Neural cell (in vitro differentiated cells): ENCODE measurements at regions not wholly inside any gene's neighbourhood (a gene's known extent, or its start where the extent isn't known, plus 50 kb on each side); places are given as distances from the start of the nearest gene placed in this dataset.
A peak's percentile ranks its signal among the peaks of the same experiment; 100 is the strongest.

Experiments used
- H2AFZ ChIP-seq: fragments of 200-600, 300-800 bp; sonication (generic), shearing (Covaris generic); 2 replicates; pipeline ENCODE4 v1.6.0; 2014; ENCODE audit warnings: low read depth, mild to moderate bottlenecking, antibody characterized with exemption, low read length, moderate library complexity
- H3F3A ChIP-seq: fragments of 200-600 bp; shearing (Covaris generic); 2 replicates; pipeline ENCODE4 v1.6.1; 2016; ENCODE audit warnings: mild to moderate bottlenecking, moderate library complexity, mixed read lengths, antibody characterized with exemption, low read length; ENCODE audit not compliant: insufficient read depth, poor library complexity, severe bottlenecking
- H3K27ac ChIP-seq: fragments of 200-600, 300-800 bp; sonication (generic), shearing (Covaris generic); 2 replicates; pipeline ENCODE4 v1.5.1; 2014; ENCODE audit warnings: mild to moderate bottlenecking, low read length, moderate library complexity
- H3K27me3 ChIP-seq: fragments of 300-800, 200-600 bp; sonication (generic), shearing (Covaris generic); 2 replicates; pipeline ENCODE4 v1.6.0; 2014; ENCODE audit warnings: mild to moderate bottlenecking, low read depth, low read length, moderate library complexity; ENCODE audit not compliant: insufficient read depth
- H3K36me3 ChIP-seq: fragments of 300-800, 200-600 bp; sonication (generic), shearing (Covaris generic); 2 replicates; pipeline ENCODE4 v1.5.1; 2014; ENCODE audit warnings: mild to moderate bottlenecking, antibody characterized with exemption, low read length, moderate library complexity; ENCODE audit not compliant: insufficient read depth
- H3K4me2 ChIP-seq: fragments of 300-800, 200-600 bp; sonication (generic), shearing (Covaris generic); 2 replicates; pipeline ENCODE4 v1.6.0; 2014; ENCODE audit warnings: mild to moderate bottlenecking, low read length
- H3K4me3 ChIP-seq: fragments of 300-800, 200-600 bp; sonication (generic), shearing (Covaris generic); 2 replicates; pipeline ENCODE4 v1.5.1; 2014; ENCODE audit warnings: mild to moderate bottlenecking, low read length, moderate library complexity
- H3K79me2 ChIP-seq: fragments of 200-600 bp; shearing (Covaris generic); replicated peaks from 2 replicates; pipeline ENCODE4 v1.6.0; 2014; ENCODE audit warnings: mild to moderate bottlenecking, low read length, moderate library complexity; ENCODE audit not compliant: insufficient read depth
- H3K9ac ChIP-seq: fragments of 300-800, 200-600 bp; sonication (generic), shearing (Covaris generic); 2 replicates; pipeline ENCODE4 v1.6.1; 2016; ENCODE audit warnings: mild to moderate bottlenecking, low read length, mixed read lengths
- H3K9me2 ChIP-seq: fragments of 200-600 bp; shearing (Covaris generic); 2 replicates; pipeline ENCODE4 v1.6.1; 2016; ENCODE audit warnings: mild to moderate bottlenecking, low read length, mixed read lengths; ENCODE audit not compliant: insufficient read depth
- H3K9me3 ChIP-seq: fragments of 200-600, 300-800 bp; sonication (generic), shearing (Covaris generic); 2 replicates; pipeline ENCODE4 v1.6.1; 2016; ENCODE audit warnings: mild to moderate bottlenecking, mixed run types, low read length, moderate library complexity, mixed read lengths
- H4K20me1 ChIP-seq: fragments of 200-600 bp; shearing (Covaris generic); 2 replicates; pipeline ENCODE4 v1.6.1; 2016; ENCODE audit warnings: mild to moderate bottlenecking, mixed run types; ENCODE audit not compliant: insufficient read depth
- EP300 ChIP-seq: fragments of 450-650 bp; conservative IDR thresholded peaks from 2 replicates; pipeline ENCODE4 v1.6.1; 2014; ENCODE audit warnings: antibody characterized with exemption, mild to moderate bottlenecking, moderate library complexity; ENCODE audit not compliant: poor library complexity, severe bottlenecking
- EZH2 ChIP-seq: fragments of 200-600, 300-800 bp; shearing (Covaris generic), sonication (generic); IDR thresholded peaks from 2 replicates; pipeline ENCODE4 v1.6.1; 2014; ENCODE audit warnings: antibody characterized with exemption, low read length, borderline replicate concordance, mild to moderate bottlenecking; ENCODE audit not compliant: insufficient read depth, poor library complexity, severe bottlenecking
- MXI1 ChIP-seq: fragments of 450-650 bp; conservative IDR thresholded peaks from 2 replicates; pipeline ENCODE4 v1.6.1; 2014; ENCODE audit warnings: antibody characterized with exemption, mild to moderate bottlenecking; ENCODE audit not compliant: poor library complexity, severe bottlenecking
- POLR2AphosphoS5 ChIP-seq: IDR thresholded peaks from 2 replicates; pipeline ENCODE4 v1.6.1; 2012
- RAD21 ChIP-seq: fragments of 450-650 bp; conservative IDR thresholded peaks from 2 replicates; pipeline ENCODE4 v1.6.1; 2014; ENCODE audit warnings: antibody characterized with exemption, mild to moderate bottlenecking, moderate library complexity
- SMC3 ChIP-seq: fragments of 450-650 bp; conservative IDR thresholded peaks from 2 replicates; pipeline ENCODE4 v1.6.1; 2014; ENCODE audit warnings: antibody characterized with exemption, mild to moderate bottlenecking, moderate library complexity; ENCODE audit not compliant: poor library complexity
- TAF1 ChIP-seq: IDR thresholded peaks from 2 replicates; pipeline ENCODE4 v1.6.1; 2012; ENCODE audit warnings: low read depth
- TF ChIP-seq, protein P1 (sequence below): fragments of 450-650 bp; IDR thresholded peaks from 2 replicates; pipeline ENCODE4 v1.5.1; 2014; ENCODE audit warnings: antibody characterized with exemption, mild to moderate bottlenecking, moderate library complexity; ENCODE audit not compliant: poor library complexity, severe bottlenecking
- TF ChIP-seq, protein P2 (sequence below): IDR thresholded peaks from 2 replicates; pipeline ENCODE4 v1.6.1; 2012; ENCODE audit warnings: borderline replicate concordance

DNA sequence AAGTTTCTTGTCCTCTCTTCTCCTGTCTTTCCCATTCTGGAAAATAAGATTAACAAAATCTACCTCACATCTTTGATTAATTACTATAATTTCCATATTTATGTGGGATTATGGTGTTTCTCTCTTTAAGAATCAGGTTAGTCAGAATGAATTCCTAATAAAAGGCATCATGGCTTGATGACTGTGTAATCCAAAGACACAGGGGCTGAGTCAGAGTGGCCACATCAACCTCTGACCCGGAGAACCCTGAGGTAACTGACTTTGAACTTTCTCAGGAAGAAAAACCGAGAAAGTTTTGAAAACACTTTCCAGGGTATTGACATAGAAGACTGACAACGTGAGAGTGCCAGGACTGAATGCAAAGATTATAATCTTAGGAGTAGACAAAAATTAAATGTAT lies 170.3 kb upstream of the MCTP2 start:
- Histone ChIP-seq H3K79me2 (no peaks in the 10 kb centered on the region), H2AFZ (no peak overlapping the region)

DNA sequence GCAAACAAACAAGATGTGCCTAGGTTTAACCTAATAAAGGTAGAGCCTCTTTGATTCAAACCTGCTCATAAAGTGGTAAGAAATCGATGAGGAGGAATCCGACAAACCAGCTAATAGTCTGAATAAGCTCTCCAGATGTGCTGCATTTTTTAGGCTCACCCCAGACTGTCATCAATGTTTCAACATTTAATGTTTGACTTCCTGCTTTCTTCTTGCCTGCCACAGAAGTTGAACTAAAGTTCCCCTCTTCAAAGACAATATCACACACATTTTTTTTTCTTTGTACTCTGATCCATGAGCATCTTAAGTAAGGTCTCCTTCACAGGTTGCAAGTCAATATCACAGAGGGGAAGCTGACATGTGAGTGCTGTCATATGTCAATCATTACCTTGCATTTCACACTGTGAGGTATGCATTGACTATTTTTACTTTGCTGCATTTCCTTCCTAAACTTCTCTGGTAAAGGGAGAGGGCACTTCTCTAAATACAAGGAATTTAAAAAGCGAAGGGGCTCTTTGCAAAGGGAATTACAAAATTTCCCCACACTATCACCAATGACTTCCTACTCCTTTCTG lies 172.3 kb upstream of the MCTP2 start:
- Histone ChIP-seq H3K27me3 (no peaks in the 10 kb centered on the region), H3K79me2 (no peaks in the 10 kb centered on the region), H3F3A (no peaks in the 10 kb centered on the region), H3K9me2 (no peaks in the 10 kb centered on the region), H3K4me2 (no peak overlapping the region), H3K4me3 (no peak overlapping the region), H3K9ac (no peak overlapping the region), H2AFZ (no peak overlapping the region), H3K36me3 (no peaks in the 10 kb centered on the region), H4K20me1 (no peaks in the 10 kb centered on the region), H3K27ac (no peak overlapping the region), H3K9me3 (no peaks in the 10 kb centered on the region)
- TF ChIP-seq TAF1 (no peak), MXI1 (no peak), EP300 (peak; percentile 90), SMC3 (no peak), POLR2AphosphoS5 (peak; percentile 45)
- TF ChIP-seq, protein P1, sequence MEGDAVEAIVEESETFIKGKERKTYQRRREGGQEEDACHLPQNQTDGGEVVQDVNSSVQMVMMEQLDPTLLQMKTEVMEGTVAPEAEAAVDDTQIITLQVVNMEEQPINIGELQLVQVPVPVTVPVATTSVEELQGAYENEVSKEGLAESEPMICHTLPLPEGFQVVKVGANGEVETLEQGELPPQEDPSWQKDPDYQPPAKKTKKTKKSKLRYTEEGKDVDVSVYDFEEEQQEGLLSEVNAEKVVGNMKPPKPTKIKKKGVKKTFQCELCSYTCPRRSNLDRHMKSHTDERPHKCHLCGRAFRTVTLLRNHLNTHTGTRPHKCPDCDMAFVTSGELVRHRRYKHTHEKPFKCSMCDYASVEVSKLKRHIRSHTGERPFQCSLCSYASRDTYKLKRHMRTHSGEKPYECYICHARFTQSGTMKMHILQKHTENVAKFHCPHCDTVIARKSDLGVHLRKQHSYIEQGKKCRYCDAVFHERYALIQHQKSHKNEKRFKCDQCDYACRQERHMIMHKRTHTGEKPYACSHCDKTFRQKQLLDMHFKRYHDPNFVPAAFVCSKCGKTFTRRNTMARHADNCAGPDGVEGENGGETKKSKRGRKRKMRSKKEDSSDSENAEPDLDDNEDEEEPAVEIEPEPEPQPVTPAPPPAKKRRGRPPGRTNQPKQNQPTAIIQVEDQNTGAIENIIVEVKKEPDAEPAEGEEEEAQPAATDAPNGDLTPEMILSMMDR, result no peak

More for the DNA sequence above, 170.3 kb upstream of the MCTP2 start:
- Histone ChIP-seq H3K4me3 (no peak overlapping the region), H3K27me3 (no peaks in the 10 kb centered on the region), H3F3A (no peaks in the 10 kb centered on the region), H3K9me2 (no peaks in the 10 kb centered on the region), H3K27ac (no peak overlapping the region), H3K9ac (no peak overlapping the region), H3K4me2 (no peak overlapping the region), H3K9me3 (no peaks in the 10 kb centered on the region), H3K36me3 (no peaks in the 10 kb centered on the region), H4K20me1 (no peaks in the 10 kb centered on the region)
- no peak for TF ChIP-seq MXI1
- no peak for TF ChIP-seq RAD21

DNA sequence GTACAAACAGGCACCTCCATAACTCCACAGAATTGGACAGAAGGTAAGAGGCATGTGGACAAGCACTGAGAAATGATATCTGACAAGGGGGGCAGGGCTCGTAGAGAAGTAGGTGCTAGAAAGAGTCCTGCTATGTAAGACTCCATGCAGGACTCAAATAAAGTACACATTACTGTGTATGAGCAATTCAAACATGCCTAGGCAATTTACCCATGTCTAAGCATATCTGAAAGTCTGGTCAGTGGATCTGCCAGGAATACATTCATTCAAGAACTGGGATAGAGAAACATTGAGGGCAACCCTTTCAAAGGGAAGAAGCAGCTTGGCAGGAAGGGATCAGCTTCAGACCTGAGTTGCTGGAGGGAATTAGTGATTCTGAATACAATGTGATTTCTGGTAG lies 174.1 kb upstream of the MCTP2 start:
- H3K79me2 ChIP-seq, result no peaks in the 10 kb centered on the region
- H3K4me2 ChIP-seq, result no peak overlapping the region
- no peaks in the 10 kb centered on the region for H3F3A ChIP-seq
- H3K27ac ChIP-seq, result no peak overlapping the region
- TF ChIP-seq TAF1, result no peak
- no peak for TF ChIP-seq POLR2AphosphoS5
- no peak for TF ChIP-seq SMC3
- TF ChIP-seq, protein P1, result no peak
- no peak for TF ChIP-seq EZH2
- TF ChIP-seq MXI1, result no peak
- TF ChIP-seq EP300, result no peak
- no peak for TF ChIP-seq RAD21
- TF ChIP-seq, protein P2, sequence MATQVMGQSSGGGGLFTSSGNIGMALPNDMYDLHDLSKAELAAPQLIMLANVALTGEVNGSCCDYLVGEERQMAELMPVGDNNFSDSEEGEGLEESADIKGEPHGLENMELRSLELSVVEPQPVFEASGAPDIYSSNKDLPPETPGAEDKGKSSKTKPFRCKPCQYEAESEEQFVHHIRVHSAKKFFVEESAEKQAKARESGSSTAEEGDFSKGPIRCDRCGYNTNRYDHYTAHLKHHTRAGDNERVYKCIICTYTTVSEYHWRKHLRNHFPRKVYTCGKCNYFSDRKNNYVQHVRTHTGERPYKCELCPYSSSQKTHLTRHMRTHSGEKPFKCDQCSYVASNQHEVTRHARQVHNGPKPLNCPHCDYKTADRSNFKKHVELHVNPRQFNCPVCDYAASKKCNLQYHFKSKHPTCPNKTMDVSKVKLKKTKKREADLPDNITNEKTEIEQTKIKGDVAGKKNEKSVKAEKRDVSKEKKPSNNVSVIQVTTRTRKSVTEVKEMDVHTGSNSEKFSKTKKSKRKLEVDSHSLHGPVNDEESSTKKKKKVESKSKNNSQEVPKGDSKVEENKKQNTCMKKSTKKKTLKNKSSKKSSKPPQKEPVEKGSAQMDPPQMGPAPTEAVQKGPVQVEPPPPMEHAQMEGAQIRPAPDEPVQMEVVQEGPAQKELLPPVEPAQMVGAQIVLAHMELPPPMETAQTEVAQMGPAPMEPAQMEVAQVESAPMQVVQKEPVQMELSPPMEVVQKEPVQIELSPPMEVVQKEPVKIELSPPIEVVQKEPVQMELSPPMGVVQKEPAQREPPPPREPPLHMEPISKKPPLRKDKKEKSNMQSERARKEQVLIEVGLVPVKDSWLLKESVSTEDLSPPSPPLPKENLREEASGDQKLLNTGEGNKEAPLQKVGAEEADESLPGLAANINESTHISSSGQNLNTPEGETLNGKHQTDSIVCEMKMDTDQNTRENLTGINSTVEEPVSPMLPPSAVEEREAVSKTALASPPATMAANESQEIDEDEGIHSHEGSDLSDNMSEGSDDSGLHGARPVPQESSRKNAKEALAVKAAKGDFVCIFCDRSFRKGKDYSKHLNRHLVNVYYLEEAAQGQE, result no peak
- no peak overlapping the region for H3K9ac ChIP-seq
- H3K27me3 ChIP-seq, result no peaks in the 10 kb centered on the region
- no peak overlapping the region for H2AFZ ChIP-seq
- H3K4me3 ChIP-seq, result no peak overlapping the region
- no peaks in the 10 kb centered on the region for H3K9me2 ChIP-seq
- H3K9me3 ChIP-seq, result no peaks in the 10 kb centered on the region
- H3K36me3 ChIP-seq, result no peaks in the 10 kb centered on the region
- no peaks in the 10 kb centered on the region for H4K20me1 ChIP-seq
